Right lobe of liver (tissue), 6 donors: ENCODE measurements at regions not wholly inside any gene's neighbourhood (a gene's known extent, or its start where the extent isn't known, plus 50 kb on each side); places are given as distances from the start of the nearest gene placed in this dataset.

Experiments
- ATAC-seq, 4 donors: fragments of 200-7000 bp; cut with Tn5 transposase; one replicate each; pipeline ENCODE4 v1.9.1; 2020; ENCODE audit warnings: mild to moderate bottlenecking in 4 of 4, moderate library complexity in 4 of 4
- DNase-seq, 3 donors: peaks; one replicate each; pipeline ENCODE4 v3.0.0-alpha.2; 2020
- H3K27ac ChIP-seq, 3 donors: fragments of 200-600 bp; one replicate each; pipeline ENCODE4 v1.8.0; 2022
- H3K27me3 ChIP-seq, 2 donors: fragments of 200-600 bp; one replicate each; pipeline ENCODE4 v1.8.0; 2022
- H3K36me3 ChIP-seq, 4 donors: fragments of 200-600 bp; sonication (generic) in 1 of 4; one replicate each; pipeline versions ENCODE4 v1.5.1 to v1.8.0; 2017 to 2022; ENCODE audit warnings: control low read depth in 1 of 4
- H3K4me1 ChIP-seq, 4 donors: fragments of 200-600 bp; sonication (generic) in 1 of 4; one replicate each; pipeline versions ENCODE4 v1.5.1 to v1.8.0; 2017 to 2022; ENCODE audit warnings: control low read depth in 1 of 4
- H3K4me3 ChIP-seq, 3 donors: fragments of 200-600 bp; one replicate each; pipeline ENCODE4 v1.8.0; 2022
- H3K9me3 ChIP-seq, 4 donors: fragments of 200-600 bp; sonication (generic) in 1 of 4; one replicate each; pipeline versions ENCODE4 v1.5.1 to v1.8.0; 2017 to 2022; ENCODE audit warnings: control low read depth in 1 of 4
- CTCF ChIP-seq, 4 donors: fragments of 200-600 bp in 3 of 4; fragments of 450-650 bp in 1 of 4; IDR thresholded peaks; one replicate each; pipeline versions ENCODE4 v1.5.1 to v1.8.0; 2016 to 2022; ENCODE audit warnings: antibody characterized with exemption in 4 of 4, mild to moderate bottlenecking in 2 of 4
- POLR2A ChIP-seq: fragments of 450-650 bp; IDR thresholded peaks from one replicate; pipeline ENCODE4 v1.6.1; 2017; ENCODE audit warnings: antibody characterized with exemption, mild to moderate bottlenecking
- WGBS: methylation state at CpG from one replicate; pipeline ENCODE4 v1.1.6; 2018; ENCODE audit warnings: low coverage, low lambda C conversion rate; ENCODE audit not compliant: insufficient coverage; ENCODE audit errors: missing lambda C conversion rate; 5-methylcytosine and 5-hydroxymethylcytosine counted together
- intact Hi-C, 2 donors: fragments of 100-400 bp; cut with DNase I; formaldehyde crosslinking; loops; one replicate each; pipeline versions ENCODE4 v1.11.2 to v1.14.1; 2022
- donor health status: DM: no; HTN: yes; CAD: no.
- donor health status: DM: no; HTN: no; CAD: no.
- donor health status: DM: no; HTN: no; CAD: no.
- donor health status: DM: no; HTN: yes; CAD: no.
- donor health status: DM: no; HTN: yes; CAD: no.

- H3K4me1 ChIP-seq: no peaks in the 10 kb centered on the region
- ATAC-seq (no peak), DNase-seq (no peak)
- no peak overlapping the region for H3K4me3 ChIP-seq
- intact Hi-C loops: no loop called here
- TF ChIP-seq POLR2A (no peak), CTCF (IDR thresholded peaks at IDR 0.05) (no peak)
- H3K36me3 ChIP-seq: no peaks in the 10 kb centered on the region
- H3K9me3 ChIP-seq: no peaks in the 10 kb centered on the region
- 100% methylated on average over 4 of the region's 7 CpGs for WGBS
- no peak overlapping the region for H3K27ac ChIP-seq
- no peaks in the 10 kb centered on the region for H3K27me3 ChIP-seq
These were observed 56.1 kb upstream of the ASAP2 start for GRCh38 chr2:9150568-9150900.

DNA sequence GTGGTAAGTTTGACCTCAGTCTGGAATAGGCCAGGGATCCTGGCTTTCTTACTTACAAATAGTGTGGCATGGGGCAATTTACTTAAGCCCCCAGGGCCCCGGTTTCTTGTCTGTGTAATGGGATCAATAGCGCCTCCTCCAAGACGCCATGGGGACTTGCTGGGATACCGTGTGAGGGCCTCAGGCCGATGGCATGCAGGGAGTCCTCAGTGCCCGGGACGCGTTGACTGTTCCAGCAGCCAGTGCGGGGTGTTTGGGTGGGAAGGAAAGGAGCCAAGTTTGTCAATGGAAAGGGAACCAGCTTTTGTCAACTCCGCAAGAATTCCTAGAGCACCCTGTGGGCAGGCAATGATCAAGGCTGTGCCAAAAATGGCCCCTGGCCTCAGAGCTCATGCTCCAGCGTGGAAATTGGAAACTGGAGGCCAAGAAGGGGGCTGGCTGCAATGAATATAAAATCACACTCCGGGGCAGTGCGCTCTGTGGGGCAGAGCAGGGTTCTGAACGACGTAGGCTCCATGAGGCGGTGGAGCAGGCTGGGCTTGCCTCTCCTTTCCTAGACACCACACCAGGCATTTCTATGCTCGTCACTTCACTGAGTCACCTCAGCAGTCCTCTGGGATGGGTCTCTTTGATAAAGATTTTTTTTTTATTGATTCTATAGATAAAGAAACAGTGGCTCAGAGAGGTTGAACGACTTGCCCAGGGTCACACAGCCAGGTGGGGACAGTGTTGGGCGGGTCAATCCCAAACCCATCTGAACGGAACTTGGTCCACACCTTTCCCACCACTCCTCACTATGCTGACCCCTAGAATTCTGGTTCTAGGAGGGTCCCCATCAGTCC, 56.7 kb upstream of the ASAP2 start:
- intact Hi-C loops: loop anchor here in 1 of 2 donors (10.0 kb wide), 2 partner anchors 185 to 225 kb away; no protein-coding TSS in a partner anchor
- TF ChIP-seq POLR2A (no peak), CTCF (IDR thresholded peaks at IDR 0.05) (no peak)
- no peak for DNase-seq
- H3K4me3 ChIP-seq: no peak overlapping the region
- H3K4me1 ChIP-seq: peaks cover 0 to 3% (median 0%) of the 10 kb centered on the region in 4 donors
- no peaks in the 10 kb centered on the region for H3K9me3 ChIP-seq
- no peaks in the 10 kb centered on the region for H3K36me3 ChIP-seq
- H3K27ac ChIP-seq: no peak overlapping the region
- 88% methylated on average over 16 of the region's 20 CpGs for WGBS
- no peaks in the 10 kb centered on the region for H3K27me3 ChIP-seq
- ATAC-seq: no peak

DNA sequence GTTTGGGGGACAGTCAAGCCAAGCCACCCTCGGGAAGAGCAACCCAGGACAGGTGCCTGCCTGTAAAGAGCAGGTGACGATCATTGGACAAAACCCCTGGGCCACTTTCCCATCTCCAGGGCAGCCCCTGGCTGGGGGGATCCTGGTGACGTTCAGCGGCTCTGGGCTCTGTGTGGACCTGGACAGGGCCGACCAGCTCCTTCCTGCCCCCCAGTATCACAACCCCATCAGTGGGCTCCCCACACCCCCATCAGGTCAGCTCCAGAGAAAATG, 57.3 kb upstream of the ASAP2 start:
- Histone ChIP-seq H3K4me3 (no peak overlapping the region), H3K4me1 (peaks cover 0 to 4% (median 0%) of the 10 kb centered on the region in 4 donors), H3K9me3 (no peaks in the 10 kb centered on the region), H3K27ac (no peak overlapping the region), H3K36me3 (no peaks in the 10 kb centered on the region), H3K27me3 (no peaks in the 10 kb centered on the region)
- TF ChIP-seq CTCF (IDR thresholded peaks at IDR 0.05): no peak
- no peak for TF ChIP-seq POLR2A
- ATAC-seq: peak in 1 of 4 donors; percentile 10
- intact Hi-C loops: loop anchor here in 1 of 2 donors (10.0 kb wide), 2 partner anchors 185 to 225 kb away; no protein-coding TSS in a partner anchor
- no peak for DNase-seq
- WGBS: no CpG with 5 or more reads among the region's 5 CpGs

DNA sequence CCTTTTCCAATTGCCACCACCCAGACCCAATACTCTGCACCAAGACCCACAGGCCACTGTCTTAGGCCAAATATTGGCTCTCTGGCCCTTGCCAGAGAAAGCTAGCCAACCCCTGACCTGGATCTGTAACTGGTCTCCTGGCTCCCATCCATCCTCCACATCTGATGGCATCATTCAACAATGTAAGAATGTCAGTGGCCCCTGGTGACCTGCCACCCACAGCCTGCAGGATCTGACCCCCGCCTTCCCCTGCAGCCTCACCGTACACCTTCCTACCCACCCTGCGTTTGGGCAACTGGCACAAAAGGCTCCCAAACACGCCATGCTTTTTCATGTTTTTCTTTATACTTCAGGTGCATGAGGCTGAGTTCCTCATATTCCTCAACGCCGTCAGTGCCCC, 60.0 kb upstream of the ASAP2 start:
- no peak for ATAC-seq
- H3K27ac ChIP-seq: no peak overlapping the region
- no peaks in the 10 kb centered on the region for H3K27me3 ChIP-seq
- no peaks in the 10 kb centered on the region for H3K9me3 ChIP-seq
- no peak overlapping the region for H3K4me3 ChIP-seq
- TF ChIP-seq POLR2A (no peak), CTCF (IDR thresholded peaks at IDR 0.05) (no peak)
- H3K4me1 ChIP-seq: peaks cover 0 to 13% (median 0%) of the 10 kb centered on the region in 4 donors
- intact Hi-C loops: loop anchor here in 1 of 2 donors (10.0 kb wide), 2 partner anchors 188 to 228 kb away; no protein-coding TSS in a partner anchor
- H3K36me3 ChIP-seq: no peaks in the 10 kb centered on the region
- 82% methylated on average over 6 of the region's 6 CpGs for WGBS
- no peak for DNase-seq
